ENCODE measurements at regions not wholly inside any gene's neighbourhood (a gene's known extent, or its start where the extent isn't known, plus 50 kb on each side); places are given as distances from the start of the nearest gene placed in this dataset.

DNA sequence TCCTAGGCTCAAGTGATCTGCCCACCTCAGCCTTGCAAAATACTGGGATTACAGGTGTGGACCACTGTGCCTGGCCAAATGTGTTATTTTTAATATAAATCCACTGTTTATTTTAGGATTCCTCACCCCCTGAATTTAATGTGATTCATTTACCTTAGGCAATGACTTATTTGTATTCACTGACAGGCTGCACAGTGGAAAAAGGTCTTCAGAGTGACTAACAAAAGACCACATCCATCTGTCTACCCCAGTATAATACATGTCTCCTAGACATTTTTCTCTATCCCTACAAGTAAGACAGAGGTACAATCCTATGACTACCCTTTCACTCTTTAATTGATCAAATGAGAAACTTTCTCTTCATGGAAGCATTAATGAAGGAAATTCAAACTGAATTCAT is 230.2 kb downstream of the AHR start:
- H3K27ac ChIP-seq (ENCODE audit: low read depth, low read length, poor library complexity, severe bottlenecking): no peak overlapping the region
- TF ChIP-seq, protein P1, sequence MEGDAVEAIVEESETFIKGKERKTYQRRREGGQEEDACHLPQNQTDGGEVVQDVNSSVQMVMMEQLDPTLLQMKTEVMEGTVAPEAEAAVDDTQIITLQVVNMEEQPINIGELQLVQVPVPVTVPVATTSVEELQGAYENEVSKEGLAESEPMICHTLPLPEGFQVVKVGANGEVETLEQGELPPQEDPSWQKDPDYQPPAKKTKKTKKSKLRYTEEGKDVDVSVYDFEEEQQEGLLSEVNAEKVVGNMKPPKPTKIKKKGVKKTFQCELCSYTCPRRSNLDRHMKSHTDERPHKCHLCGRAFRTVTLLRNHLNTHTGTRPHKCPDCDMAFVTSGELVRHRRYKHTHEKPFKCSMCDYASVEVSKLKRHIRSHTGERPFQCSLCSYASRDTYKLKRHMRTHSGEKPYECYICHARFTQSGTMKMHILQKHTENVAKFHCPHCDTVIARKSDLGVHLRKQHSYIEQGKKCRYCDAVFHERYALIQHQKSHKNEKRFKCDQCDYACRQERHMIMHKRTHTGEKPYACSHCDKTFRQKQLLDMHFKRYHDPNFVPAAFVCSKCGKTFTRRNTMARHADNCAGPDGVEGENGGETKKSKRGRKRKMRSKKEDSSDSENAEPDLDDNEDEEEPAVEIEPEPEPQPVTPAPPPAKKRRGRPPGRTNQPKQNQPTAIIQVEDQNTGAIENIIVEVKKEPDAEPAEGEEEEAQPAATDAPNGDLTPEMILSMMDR (conservative IDR thresholded peaks at IDR 0.05; ENCODE audit: low read length): no peak
- TF ChIP-seq EZH2phosphoT487 (IDR thresholded peaks at IDR 0.05; ENCODE audit: borderline replicate concordance, low read depth, low read length): no peak
- H3K4me2 ChIP-seq (ENCODE audit: low read length): no peak overlapping the region
- H3K79me2 ChIP-seq (ENCODE audit: insufficient read depth, low read depth, low read length): no peaks in the 10 kb centered on the region
- no peaks in the 10 kb centered on the region for H4K20me1 ChIP-seq (ENCODE audit: insufficient read depth, low read length)
- no peak overlapping the region for H3K4me3 ChIP-seq (ENCODE audit: low read depth, low read length, poor library complexity, severe bottlenecking)
- no peaks in the 10 kb centered on the region for H3K4me1 ChIP-seq (ENCODE audit: insufficient read depth, low read length, poor library complexity, severe bottlenecking)
- DNase-seq (ENCODE audit: low spot score): no peak
- no peaks in the 10 kb centered on the region for H3K9me3 ChIP-seq (ENCODE audit: low read length)
- H3K9me2 ChIP-seq (ENCODE audit: insufficient read depth, low read length): no peaks in the 10 kb centered on the region
- H2AFZ ChIP-seq (ENCODE audit: low read length): no peak overlapping the region
- H3K36me3 ChIP-seq (ENCODE audit: insufficient read depth, low read length): no peaks in the 10 kb centered on the region
- ChIA-PET POLR2A (no interaction called here), CTCF (ENCODE audit: unreplicated experiment) (no interaction called here)
- intact Hi-C loops (cut with micrococcal nuclease; ENCODE audit: unreplicated experiment): no loop called here
- BruUV-seq (replicated peaks): no TSS peak

DNA sequence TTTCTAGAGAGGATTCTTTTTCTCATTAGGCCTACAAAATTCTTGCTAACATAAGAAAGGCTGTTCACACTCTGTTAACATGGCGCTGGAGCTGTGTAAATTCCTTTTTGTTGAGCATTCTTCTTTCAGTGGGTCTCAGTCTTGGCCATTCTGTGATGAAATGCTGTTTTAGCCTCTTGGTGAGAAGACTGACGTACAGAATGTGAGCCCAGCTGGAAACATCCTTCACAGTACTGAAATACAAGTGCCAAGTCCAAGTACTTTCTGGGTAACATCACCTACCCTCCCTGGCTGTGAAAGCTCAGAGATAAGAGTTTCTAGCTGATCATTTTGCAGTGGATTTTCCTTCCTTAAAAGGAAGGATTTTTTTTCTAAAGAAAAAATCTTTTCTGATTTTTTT is 231.8 kb downstream of the AHR start:
- POLR2A ChIA-PET: no interaction called here
- H3K9me2 ChIP-seq (ENCODE audit: insufficient read depth, low read length): no peaks in the 10 kb centered on the region

DNA sequence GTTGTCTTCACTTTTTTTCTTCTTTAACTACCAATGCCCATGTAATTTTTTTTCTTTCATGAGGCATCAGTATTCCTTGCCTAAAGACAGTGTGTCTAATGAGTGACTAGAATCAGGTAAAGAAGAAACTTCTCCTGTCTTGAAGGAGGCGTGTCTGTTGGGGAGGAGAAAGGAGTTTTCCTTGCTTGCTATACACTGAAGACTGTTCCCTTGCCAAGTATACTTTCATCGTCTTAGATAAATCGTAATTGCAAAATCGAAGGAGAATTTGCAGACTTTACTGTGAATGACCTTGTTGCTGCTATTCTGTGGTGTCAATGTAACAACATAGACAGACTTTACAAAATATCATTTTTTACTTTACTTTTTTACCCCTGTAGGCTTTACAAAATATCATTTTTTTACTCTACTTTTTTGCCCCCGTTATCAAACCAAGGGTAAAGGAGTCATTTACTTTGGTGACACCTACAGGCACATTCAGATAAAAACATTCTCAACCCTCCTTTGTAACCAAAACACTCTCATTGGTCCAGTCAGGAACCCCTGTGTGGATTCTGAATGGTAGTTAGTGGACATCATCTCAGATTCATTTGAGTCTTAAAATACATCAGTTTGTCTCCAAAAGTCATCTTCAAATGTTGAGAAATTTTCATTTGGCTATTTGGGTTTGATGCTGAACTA is 232.4 kb downstream of the AHR start:
- intact Hi-C loops (cut with micrococcal nuclease; ENCODE audit: unreplicated experiment): no loop called here
- Histone ChIP-seq H3K4me1 (ENCODE audit: insufficient read depth, low read length, poor library complexity, severe bottlenecking) (no peaks in the 10 kb centered on the region), H3K79me2 (ENCODE audit: insufficient read depth, low read depth, low read length) (no peaks in the 10 kb centered on the region), H2AFZ (ENCODE audit: low read length) (no peak overlapping the region), H3K9me2 (ENCODE audit: insufficient read depth, low read length) (no peaks in the 10 kb centered on the region), H4K20me1 (ENCODE audit: insufficient read depth, low read length) (no peaks in the 10 kb centered on the region), H3K27ac (ENCODE audit: low read depth, low read length, poor library complexity, severe bottlenecking) (no peak overlapping the region), H3K9me3 (ENCODE audit: low read length) (no peaks in the 10 kb centered on the region), H3K4me2 (ENCODE audit: low read length) (no peak overlapping the region), H3K36me3 (ENCODE audit: insufficient read depth, low read length) (no peaks in the 10 kb centered on the region), H3K4me3 (ENCODE audit: low read depth, low read length, poor library complexity, severe bottlenecking) (no peak overlapping the region)
- CTCF ChIA-PET (ENCODE audit: unreplicated experiment): no interaction called here
- POLR2A ChIA-PET: no interaction called here
- DNase-seq (ENCODE audit: low spot score): no peak
- TF ChIP-seq EZH2phosphoT487 (IDR thresholded peaks at IDR 0.05; ENCODE audit: borderline replicate concordance, low read depth, low read length): no peak
- TF ChIP-seq, protein P1 (conservative IDR thresholded peaks at IDR 0.05; ENCODE audit: low read length): peak; percentile 51
- BruUV-seq (replicated peaks): no TSS peak

More for the DNA sequence above, 231.8 kb downstream of the AHR start:
- H3K9me3 ChIP-seq (ENCODE audit: low read length): no peaks in the 10 kb centered on the region
- intact Hi-C loops (cut with micrococcal nuclease; ENCODE audit: unreplicated experiment): no loop called here
- BruUV-seq (replicated peaks): no TSS peak
- H3K36me3 ChIP-seq (ENCODE audit: insufficient read depth, low read length): no peaks in the 10 kb centered on the region
- no peak overlapping the region for H2AFZ ChIP-seq (ENCODE audit: low read length)
- DNase-seq (ENCODE audit: low spot score): no peak
- no peak overlapping the region for H3K4me3 ChIP-seq (ENCODE audit: low read depth, low read length, poor library complexity, severe bottlenecking)
- no peak overlapping the region for H3K27ac ChIP-seq (ENCODE audit: low read depth, low read length, poor library complexity, severe bottlenecking)
- no peak overlapping the region for H3K4me2 ChIP-seq (ENCODE audit: low read length)
- H4K20me1 ChIP-seq (ENCODE audit: insufficient read depth, low read length): no peaks in the 10 kb centered on the region
- H3K4me1 ChIP-seq (ENCODE audit: insufficient read depth, low read length, poor library complexity, severe bottlenecking): no peaks in the 10 kb centered on the region
- no peaks in the 10 kb centered on the region for H3K79me2 ChIP-seq (ENCODE audit: insufficient read depth, low read depth, low read length)
- TF ChIP-seq, protein P1 (conservative IDR thresholded peaks at IDR 0.05; ENCODE audit: low read length): no peak
- no peak for TF ChIP-seq EZH2phosphoT487 (IDR thresholded peaks at IDR 0.05; ENCODE audit: borderline replicate concordance, low read depth, low read length)
- CTCF ChIA-PET (ENCODE audit: unreplicated experiment): no interaction called here

Measured in OCI-LY7 (cell line).